ENCODE measurements at regions not wholly inside any gene's neighbourhood (a gene's known extent, or its start where the extent isn't known, plus 50 kb on each side); places are given as distances from the start of the nearest gene placed in this dataset.

DNA sequence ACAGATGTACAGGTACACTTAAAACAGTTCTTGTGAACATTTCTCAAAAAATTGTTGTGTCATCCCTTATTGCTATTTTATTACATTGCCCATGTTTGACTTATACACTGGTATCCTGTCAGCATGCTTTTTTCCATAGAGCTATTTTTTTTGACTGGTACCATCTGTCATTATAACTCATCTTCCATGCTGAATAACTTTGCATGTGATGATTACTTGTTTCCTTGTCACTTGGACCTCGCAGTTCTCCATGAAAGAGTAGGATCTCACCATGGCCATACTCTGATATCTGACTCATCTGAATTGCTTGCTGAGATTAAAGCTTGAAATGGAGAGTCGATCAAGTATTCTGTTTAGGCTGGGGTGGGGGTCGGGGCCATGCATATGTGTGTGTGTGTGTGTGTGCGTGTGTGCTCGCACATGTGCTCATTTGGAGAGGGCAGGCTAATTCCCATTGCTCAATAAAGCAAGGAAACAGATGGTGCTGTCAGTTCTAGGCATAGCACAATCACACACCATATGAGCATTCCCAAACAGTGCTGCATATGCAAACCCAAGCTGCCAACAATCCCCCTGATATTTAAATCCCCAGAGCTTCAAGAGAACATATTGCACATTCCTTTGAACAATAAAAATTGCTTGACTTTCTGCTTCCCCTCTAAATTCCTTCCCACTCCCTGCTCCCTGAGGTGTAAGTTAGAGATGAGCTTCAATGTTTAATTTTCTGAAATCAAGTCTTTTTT, 62.9 kb downstream of the NHLRC3 start:
- no peak for TF ChIP-seq POLR2A (IDR thresholded peaks at IDR 0.05)
- TF ChIP-seq, protein P1, sequence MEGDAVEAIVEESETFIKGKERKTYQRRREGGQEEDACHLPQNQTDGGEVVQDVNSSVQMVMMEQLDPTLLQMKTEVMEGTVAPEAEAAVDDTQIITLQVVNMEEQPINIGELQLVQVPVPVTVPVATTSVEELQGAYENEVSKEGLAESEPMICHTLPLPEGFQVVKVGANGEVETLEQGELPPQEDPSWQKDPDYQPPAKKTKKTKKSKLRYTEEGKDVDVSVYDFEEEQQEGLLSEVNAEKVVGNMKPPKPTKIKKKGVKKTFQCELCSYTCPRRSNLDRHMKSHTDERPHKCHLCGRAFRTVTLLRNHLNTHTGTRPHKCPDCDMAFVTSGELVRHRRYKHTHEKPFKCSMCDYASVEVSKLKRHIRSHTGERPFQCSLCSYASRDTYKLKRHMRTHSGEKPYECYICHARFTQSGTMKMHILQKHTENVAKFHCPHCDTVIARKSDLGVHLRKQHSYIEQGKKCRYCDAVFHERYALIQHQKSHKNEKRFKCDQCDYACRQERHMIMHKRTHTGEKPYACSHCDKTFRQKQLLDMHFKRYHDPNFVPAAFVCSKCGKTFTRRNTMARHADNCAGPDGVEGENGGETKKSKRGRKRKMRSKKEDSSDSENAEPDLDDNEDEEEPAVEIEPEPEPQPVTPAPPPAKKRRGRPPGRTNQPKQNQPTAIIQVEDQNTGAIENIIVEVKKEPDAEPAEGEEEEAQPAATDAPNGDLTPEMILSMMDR (IDR thresholded peaks at IDR 0.05) = no peak
- H3K36me3 ChIP-seq = no peaks in the 10 kb centered on the region
- no peaks in the 10 kb centered on the region for H3K27me3 ChIP-seq
- DNase-seq = no peak
- no peaks in the 10 kb centered on the region for H3K4me1 ChIP-seq
- no peak overlapping the region for H3K4me3 ChIP-seq
- H3K9me3 ChIP-seq = no peaks in the 10 kb centered on the region
- no peak overlapping the region for H3K27ac ChIP-seq

DNA sequence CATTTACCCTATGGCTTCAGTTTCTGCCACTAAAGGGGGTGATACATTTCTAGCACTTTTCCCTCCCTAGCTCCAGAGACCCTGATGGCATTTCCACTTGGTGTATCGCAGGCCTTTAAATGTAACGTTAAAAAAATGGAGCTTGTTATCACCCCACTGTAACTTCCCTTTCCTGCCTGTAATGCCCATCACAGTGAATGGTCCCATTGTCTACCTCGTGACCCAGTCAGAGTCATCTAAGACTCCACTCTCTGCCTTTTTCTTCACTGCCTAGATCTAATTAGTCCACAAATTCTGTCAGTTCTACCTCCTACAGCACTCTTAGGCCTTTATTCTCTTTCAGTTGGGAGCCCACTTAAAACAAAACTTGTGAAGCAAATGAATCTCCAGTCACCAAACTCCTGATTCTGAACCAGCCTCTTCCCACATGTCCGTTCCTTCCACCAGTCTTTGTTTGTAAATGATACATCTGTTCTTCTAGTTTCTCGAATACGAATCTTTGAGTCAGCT, 64.8 kb downstream of the NHLRC3 start:
- DNase-seq = no peak
- no peaks in the 10 kb centered on the region for H3K27me3 ChIP-seq
- H3K36me3 ChIP-seq = no peaks in the 10 kb centered on the region
- no peaks in the 10 kb centered on the region for H3K9me3 ChIP-seq
- no peak overlapping the region for H3K4me3 ChIP-seq
- H3K27ac ChIP-seq = no peak overlapping the region
- TF ChIP-seq POLR2A (IDR thresholded peaks at IDR 0.05) = no peak
- TF ChIP-seq, protein P1 (IDR thresholded peaks at IDR 0.05) = no peak
- H3K4me1 ChIP-seq = no peaks in the 10 kb centered on the region

DNA sequence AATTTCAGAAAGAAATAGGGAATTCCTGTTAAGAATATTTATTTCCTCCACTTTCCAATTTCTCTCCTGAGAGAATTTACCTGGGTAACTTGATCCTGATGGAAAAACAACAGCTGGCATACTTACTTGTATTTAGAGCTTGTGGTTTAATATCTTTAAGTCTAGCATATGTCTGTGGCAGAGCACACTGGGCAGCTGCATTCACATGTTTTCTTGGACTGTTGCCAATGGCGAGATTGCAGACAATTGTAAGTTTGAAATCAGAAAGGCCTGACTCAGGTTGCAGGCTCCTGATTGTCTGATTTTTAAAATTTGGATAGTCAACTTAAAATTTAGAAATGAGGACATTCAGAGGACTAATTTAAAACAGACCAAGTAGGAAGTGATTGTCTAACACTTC, 66.9 kb downstream of the NHLRC3 start:
- TF ChIP-seq, protein P1 (IDR thresholded peaks at IDR 0.05) = no peak
- no peak for TF ChIP-seq POLR2A (IDR thresholded peaks at IDR 0.05)
- no peaks in the 10 kb centered on the region for H3K4me1 ChIP-seq
- no peaks in the 10 kb centered on the region for H3K36me3 ChIP-seq
- no peaks in the 10 kb centered on the region for H3K9me3 ChIP-seq
- H3K27me3 ChIP-seq = no peaks in the 10 kb centered on the region
- no peak overlapping the region for H3K27ac ChIP-seq
- DNase-seq = no peak
- H3K4me3 ChIP-seq = no peak overlapping the region

DNA sequence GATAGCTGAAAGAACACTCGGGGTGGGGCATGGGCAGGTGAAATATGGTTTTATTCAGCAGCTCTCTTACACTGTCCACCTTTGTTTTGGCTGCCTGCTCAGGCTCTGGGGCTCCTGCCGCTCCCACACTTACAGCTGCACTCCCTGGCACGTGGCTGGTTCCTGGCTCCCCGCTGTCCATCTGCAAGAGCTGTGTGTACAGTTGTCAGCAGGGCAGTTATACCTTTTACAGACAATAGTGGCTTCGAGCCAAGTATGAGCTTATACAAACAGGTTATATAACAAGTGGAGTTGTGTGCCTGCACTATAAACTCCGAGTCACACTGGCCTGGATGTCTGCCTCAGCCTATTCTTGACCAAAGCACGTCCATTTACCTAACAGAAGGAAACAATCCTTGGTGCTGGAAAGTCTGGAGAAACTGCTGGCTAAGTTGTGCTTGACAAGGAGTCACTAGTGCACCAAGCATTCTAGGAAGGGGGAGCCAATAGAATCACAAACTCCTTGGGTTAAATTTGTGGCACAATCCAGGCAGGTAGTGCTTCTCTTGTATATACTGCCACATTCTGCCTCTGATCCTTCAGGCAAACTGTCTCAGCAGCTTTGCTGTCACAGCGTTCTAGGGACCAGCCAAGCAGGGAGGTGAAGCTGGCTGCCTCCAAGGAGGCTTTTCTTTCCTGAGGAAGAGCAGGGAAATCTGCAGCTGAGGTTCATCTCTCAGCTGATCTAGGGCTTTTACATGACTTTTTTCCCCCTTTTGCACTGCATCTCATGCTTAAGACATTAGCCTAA, 68.2 kb downstream of the NHLRC3 start:
- Histone ChIP-seq H3K4me1 (no peaks in the 10 kb centered on the region), H3K27me3 (no peaks in the 10 kb centered on the region), H3K36me3 (no peaks in the 10 kb centered on the region), H3K9me3 (no peaks in the 10 kb centered on the region), H3K27ac (no peak overlapping the region), H3K4me3 (no peak overlapping the region)
- DNase-seq = no peak
- TF ChIP-seq, protein P1 (IDR thresholded peaks at IDR 0.05) = no peak
- TF ChIP-seq POLR2A (IDR thresholded peaks at IDR 0.05) = no peak

DNA sequence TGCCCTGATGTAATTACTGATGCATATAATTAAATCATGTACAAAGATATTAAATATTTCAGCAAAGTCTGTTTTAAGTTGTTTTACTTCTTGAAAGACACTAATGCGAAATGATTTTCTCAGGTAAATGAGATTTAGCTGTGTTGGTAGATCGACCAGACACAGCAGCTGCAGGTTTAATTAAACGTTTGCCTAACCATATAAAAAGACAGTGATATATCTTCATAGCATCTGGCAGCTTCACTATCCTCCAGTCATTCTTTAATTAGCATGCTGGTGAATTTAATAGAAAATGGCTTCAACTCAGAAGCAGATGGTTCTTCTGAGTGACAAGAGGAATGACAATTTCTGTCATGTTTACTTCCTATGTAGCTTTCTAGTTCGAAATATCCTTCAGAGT, 69.3 kb downstream of the NHLRC3 start:
- TF ChIP-seq, protein P1 (IDR thresholded peaks at IDR 0.05) = no peak
- no peak for TF ChIP-seq POLR2A (IDR thresholded peaks at IDR 0.05)
- DNase-seq = no peak
- H3K4me3 ChIP-seq = no peak overlapping the region

More for the DNA sequence above, 69.3 kb downstream of the NHLRC3 start:
- no peaks in the 10 kb centered on the region for H3K36me3 ChIP-seq
- H3K27ac ChIP-seq = no peak overlapping the region
- no peaks in the 10 kb centered on the region for H3K27me3 ChIP-seq
- H3K4me1 ChIP-seq = no peaks in the 10 kb centered on the region
- H3K9me3 ChIP-seq = no peaks in the 10 kb centered on the region

Measured in Peyer's patch (tissue), 4 donors.